GM06990 (cell line): ENCODE measurements at regions not wholly inside any gene's neighbourhood (a gene's known extent, or its start where the extent isn't known, plus 50 kb on each side); places are given as distances from the start of the nearest gene placed in this dataset.

ENCODE experiments used
- DNase-seq: peaks from one replicate; pipeline ENCODE4 v3.0.0-alpha.2; 2011; ENCODE audit not compliant: insufficient read length; ENCODE audit errors: extremely low read depth
- H3K27me3 ChIP-seq: replicated peaks from 2 replicates; pipeline ENCODE4 v1.6.0; 2011; ENCODE audit warnings: low read length; ENCODE audit not compliant: control insufficient read depth, insufficient read depth
- H3K36me3 ChIP-seq: 2 replicates; pipeline ENCODE4 v1.5.1; 2011; ENCODE audit warnings: low read length; ENCODE audit not compliant: control insufficient read depth, insufficient read depth
- H3K4me3 ChIP-seq: replicated peaks from 2 replicates; pipeline ENCODE4 v1.5.1; 2011; ENCODE audit warnings: low read depth, mild to moderate bottlenecking, control low read depth, low read length
- TF ChIP-seq, protein P1 (sequence below): IDR thresholded peaks from 2 replicates; pipeline ENCODE4 v1.5.1; 2011; ENCODE audit warnings: low read length, control low read depth, mild to moderate bottlenecking, inconsistent platforms; ENCODE audit not compliant: insufficient read depth, poor library complexity, severe bottlenecking

DNA sequence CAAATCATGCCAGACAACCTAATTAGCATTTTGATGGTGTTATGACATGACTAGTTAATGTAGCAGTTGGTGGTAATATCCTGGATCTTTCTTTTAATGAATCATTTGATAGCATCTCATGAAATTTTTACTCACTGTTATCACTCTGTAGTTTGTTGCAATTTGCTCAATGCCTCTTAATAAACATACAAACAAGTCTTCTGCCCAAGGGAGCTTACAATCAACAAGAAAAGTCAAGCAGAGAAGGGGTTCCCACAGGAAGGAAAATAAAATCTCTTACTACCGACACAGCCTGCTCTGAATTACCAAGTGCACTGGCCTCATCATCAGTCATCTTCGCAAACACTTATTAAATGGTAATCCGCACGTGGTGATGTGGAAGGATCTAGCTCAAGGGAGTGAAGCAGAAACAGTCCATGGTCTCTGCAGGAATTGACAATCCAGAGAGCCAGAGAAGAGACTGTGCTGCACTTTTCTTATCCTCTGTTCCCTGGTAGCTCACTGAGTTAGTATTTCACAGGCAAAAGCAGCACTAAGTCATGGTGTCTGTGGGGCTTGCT, 263.5 kb downstream of the EPHA4 start:
- TF ChIP-seq, protein P1, sequence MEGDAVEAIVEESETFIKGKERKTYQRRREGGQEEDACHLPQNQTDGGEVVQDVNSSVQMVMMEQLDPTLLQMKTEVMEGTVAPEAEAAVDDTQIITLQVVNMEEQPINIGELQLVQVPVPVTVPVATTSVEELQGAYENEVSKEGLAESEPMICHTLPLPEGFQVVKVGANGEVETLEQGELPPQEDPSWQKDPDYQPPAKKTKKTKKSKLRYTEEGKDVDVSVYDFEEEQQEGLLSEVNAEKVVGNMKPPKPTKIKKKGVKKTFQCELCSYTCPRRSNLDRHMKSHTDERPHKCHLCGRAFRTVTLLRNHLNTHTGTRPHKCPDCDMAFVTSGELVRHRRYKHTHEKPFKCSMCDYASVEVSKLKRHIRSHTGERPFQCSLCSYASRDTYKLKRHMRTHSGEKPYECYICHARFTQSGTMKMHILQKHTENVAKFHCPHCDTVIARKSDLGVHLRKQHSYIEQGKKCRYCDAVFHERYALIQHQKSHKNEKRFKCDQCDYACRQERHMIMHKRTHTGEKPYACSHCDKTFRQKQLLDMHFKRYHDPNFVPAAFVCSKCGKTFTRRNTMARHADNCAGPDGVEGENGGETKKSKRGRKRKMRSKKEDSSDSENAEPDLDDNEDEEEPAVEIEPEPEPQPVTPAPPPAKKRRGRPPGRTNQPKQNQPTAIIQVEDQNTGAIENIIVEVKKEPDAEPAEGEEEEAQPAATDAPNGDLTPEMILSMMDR: no peak
- no peak for DNase-seq
- H3K36me3 ChIP-seq: no peaks in the 10 kb centered on the region
- H3K27me3 ChIP-seq: no peaks in the 10 kb centered on the region
- no peak overlapping the region for H3K4me3 ChIP-seq

DNA sequence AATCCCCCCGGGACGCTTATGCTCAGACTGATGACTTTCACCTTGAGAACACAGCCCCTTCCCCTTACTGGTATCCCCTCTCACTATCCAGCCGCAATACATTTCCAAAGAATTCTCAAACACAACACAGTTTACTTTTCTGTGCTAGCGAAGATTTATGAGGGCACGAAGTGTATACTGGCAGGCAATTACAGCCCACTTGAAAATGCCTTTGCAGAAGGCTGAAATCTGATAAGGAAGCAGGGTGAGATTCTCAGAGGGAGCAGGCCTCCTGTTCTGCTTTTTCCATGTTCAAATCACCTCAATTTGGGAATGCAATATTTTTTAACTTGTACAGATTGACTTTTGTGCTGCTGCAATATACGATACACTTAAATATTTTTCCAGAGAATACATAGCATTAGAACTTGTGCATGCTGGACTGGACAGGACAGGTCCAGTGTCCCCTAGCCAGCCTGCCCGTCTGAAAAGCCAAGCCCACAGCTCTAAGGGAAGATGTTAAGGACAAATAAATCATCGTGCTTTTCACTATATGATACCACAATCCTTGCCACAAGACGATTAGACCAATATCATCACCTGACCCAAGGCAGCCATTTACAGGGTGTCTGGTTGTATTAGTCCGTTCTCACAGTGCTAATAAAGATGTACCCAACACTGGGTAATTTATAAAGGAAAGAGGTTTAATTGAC, 262.1 kb downstream of the EPHA4 start:
- Histone ChIP-seq H3K27me3 (no peaks in the 10 kb centered on the region), H3K4me3 (no peak overlapping the region), H3K36me3 (no peaks in the 10 kb centered on the region)
- no peak for DNase-seq
- TF ChIP-seq, protein P1: no peak

DNA sequence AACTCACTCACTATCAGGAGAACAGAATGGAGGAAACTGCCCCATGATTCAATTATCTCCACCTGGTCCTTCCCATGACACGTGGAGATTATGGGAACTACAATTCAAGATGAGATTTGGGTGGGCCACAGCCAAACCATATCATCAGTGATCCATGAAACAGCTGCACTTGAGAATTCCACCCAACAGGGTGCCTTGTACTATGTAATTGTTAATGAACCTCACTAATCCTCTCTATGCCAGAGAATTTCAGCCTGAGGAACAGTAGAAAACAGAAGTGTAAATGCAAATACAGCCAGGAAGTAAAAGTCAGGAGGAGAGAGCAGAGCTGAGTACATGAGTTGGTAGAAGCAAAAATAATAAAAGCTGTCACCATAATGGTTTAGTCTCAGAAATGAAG, 261.4 kb downstream of the EPHA4 start:
- Histone ChIP-seq H3K36me3 (no peaks in the 10 kb centered on the region), H3K4me3 (no peak overlapping the region), H3K27me3 (no peaks in the 10 kb centered on the region)
- TF ChIP-seq, protein P1: no peak
- DNase-seq: no peak

DNA sequence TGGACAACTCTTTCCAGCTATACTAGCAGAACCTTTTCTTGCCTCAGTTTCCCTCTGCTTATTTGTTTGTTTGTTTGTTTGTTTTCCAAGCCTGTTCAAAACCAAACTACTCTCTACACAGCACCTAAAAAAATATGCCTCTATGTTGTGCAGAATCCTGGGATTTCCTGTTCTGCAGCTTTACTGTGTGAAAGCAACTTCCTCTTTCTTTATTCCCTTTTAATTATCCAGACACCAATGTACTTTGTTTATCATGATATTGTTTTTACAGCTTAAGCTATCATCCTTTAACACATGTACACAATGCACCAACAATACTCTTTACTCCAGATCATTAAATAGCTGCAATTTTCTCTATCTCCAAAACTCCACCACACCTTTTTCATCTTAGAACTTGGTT, 259.5 kb downstream of the EPHA4 start:
- TF ChIP-seq, protein P1: no peak
- Histone ChIP-seq H3K36me3 (no peaks in the 10 kb centered on the region), H3K27me3 (no peaks in the 10 kb centered on the region), H3K4me3 (no peak overlapping the region)
- DNase-seq: no peak

DNA sequence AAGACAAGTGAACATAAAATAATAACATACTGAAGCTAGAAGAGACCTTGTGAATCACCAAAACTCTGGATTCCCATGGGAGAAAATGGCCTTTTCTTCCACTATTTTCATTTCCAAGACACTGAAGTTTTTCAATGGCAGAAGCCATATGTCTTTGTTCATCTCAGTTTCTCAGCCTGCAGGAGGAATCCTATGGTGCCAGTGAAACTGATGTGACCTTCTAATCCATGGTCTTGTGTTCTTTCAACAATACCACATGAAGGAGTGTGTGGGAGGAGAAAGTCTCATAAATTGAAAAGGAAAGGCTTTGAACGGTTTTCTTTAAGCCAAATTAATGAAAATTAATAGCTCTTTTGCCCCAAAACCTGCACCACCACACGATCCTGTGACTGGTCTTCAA, 257.3 kb downstream of the EPHA4 start:
- no peak for DNase-seq
- no peaks in the 10 kb centered on the region for H3K36me3 ChIP-seq
- TF ChIP-seq, protein P1: no peak
- no peak overlapping the region for H3K4me3 ChIP-seq
- H3K27me3 ChIP-seq: no peaks in the 10 kb centered on the region
